Glutamatergic neuron (in vitro differentiated cells): ENCODE measurements at regions not wholly inside any gene's neighbourhood (a gene's known extent, or its start where the extent isn't known, plus 50 kb on each side); places are given as distances from the start of the nearest gene placed in this dataset.
"Not testable (repeated sequence)": the region's sequence is repeated elsewhere in the genome, so short reads cannot be mapped to it uniquely, and the experiment has no call there.

ENCODE experiments used
- DNase-seq: peaks from one replicate; pipeline ENCODE4 v3.0.0; 2022
- H3K27ac Mint-ChIP-seq: one replicate; pipeline ENCODE4 v1.8.0; 2020; ENCODE audit warnings: mild to moderate bottlenecking, mixed read lengths, inconsistent platforms; ENCODE audit not compliant: unreplicated experiment
- H3K27me3 Mint-ChIP-seq: one replicate; pipeline ENCODE4 v1.8.0; 2020; ENCODE audit warnings: mild to moderate bottlenecking, moderate library complexity, mixed read lengths, inconsistent platforms; ENCODE audit not compliant: unreplicated experiment
- H3K36me3 Mint-ChIP-seq: one replicate; pipeline ENCODE4 v1.8.0; 2020; ENCODE audit warnings: mild to moderate bottlenecking, mixed read lengths, inconsistent platforms; ENCODE audit not compliant: unreplicated experiment
- H3K4me1 Mint-ChIP-seq: one replicate; pipeline ENCODE4 v1.8.0; 2020; ENCODE audit warnings: mild to moderate bottlenecking, low read depth, mixed read lengths, inconsistent platforms; ENCODE audit not compliant: unreplicated experiment
- H3K4me3 Mint-ChIP-seq: one replicate; pipeline ENCODE4 v1.8.0; 2020; ENCODE audit warnings: mild to moderate bottlenecking, mixed read lengths, inconsistent platforms; ENCODE audit not compliant: unreplicated experiment
- H3K9me3 Mint-ChIP-seq: one replicate; pipeline ENCODE4 v1.8.0; 2020; ENCODE audit warnings: mild to moderate bottlenecking, moderate library complexity, mixed read lengths, inconsistent platforms; ENCODE audit not compliant: unreplicated experiment
- TF ChIP-seq, protein P1 (sequence below): fragments of 200-600 bp; sonication (generic); IDR thresholded peaks from one replicate; pipeline ENCODE4 v1.5.0; 2021; ENCODE audit not compliant: partially characterized antibody, unreplicated experiment

DNA sequence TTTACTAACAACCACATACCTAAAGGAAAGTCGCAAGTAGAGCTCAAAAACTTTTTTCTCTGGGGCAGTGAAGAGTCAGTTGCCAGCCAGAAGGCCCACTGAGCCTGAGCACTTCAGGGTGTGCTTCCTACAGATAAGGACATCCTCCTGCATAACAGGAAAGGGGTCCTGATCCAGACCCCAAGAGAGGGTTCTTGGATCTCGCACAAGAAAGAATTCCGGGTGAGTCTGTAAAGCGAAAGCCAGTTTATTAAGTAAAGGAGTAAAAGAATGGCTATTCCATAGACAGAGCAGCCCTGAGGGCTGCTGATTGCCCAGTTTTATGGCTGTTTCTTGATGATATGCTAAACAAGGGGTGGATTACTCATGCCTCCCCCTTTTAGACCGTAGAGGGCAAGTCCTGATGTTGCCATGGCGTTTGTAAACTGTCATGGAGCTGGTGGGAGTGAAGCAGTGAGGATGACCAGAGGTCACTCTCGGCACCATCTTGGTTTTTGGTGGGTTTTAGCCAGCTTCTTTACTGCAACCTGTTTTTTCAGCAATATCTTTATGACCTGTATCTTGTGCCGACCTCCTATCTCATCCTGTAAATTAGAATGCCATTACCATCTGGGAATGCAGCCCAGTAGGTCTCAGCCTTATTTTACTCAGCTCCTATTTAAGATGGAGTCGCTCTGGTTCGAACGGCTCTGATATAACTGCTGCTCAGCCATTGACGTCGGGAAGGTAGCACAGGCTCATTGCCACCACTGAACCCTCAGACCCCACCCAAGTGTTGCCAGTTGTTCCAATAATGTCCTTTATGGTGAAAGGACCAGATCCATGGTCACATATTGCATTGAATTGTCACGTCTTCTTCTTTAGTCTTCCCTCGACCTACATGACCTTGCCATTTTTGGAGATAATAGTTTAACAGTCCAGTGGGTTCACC is 96.6 kb upstream of the ERRFI1 start:
- TF ChIP-seq, protein P1, sequence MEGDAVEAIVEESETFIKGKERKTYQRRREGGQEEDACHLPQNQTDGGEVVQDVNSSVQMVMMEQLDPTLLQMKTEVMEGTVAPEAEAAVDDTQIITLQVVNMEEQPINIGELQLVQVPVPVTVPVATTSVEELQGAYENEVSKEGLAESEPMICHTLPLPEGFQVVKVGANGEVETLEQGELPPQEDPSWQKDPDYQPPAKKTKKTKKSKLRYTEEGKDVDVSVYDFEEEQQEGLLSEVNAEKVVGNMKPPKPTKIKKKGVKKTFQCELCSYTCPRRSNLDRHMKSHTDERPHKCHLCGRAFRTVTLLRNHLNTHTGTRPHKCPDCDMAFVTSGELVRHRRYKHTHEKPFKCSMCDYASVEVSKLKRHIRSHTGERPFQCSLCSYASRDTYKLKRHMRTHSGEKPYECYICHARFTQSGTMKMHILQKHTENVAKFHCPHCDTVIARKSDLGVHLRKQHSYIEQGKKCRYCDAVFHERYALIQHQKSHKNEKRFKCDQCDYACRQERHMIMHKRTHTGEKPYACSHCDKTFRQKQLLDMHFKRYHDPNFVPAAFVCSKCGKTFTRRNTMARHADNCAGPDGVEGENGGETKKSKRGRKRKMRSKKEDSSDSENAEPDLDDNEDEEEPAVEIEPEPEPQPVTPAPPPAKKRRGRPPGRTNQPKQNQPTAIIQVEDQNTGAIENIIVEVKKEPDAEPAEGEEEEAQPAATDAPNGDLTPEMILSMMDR, result no peak
- Mint-ChIP-seq H3K9me3 (peaks cover 6% of the 10 kb centered on the region), H3K4me1 (peaks cover 6% of the 10 kb centered on the region), H3K27ac (no peak overlapping the region), H3K27me3 (peaks cover 7% of the 10 kb centered on the region), H3K36me3 (peaks cover 14% of the 10 kb centered on the region), H3K4me3 (no peak overlapping the region)
- no peak for DNase-seq

DNA sequence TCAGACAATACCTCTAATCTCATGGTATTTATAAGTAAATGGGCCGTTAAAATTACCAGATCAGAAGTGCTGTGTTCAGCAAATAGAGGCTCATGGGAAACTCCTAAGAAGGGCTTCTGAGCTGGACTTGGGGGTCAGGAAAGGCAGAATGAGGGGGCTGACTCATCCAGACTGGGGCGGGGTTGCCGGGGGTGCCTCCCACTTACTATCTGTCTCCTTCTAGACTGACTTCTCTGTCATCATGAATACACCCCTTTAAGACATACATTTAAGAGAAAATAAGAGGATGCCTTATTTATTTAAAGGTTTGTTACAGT is 96.0 kb upstream of the ERRFI1 start:
- Mint-ChIP-seq H3K4me1 (peaks cover 6% of the 10 kb centered on the region), H3K27ac (no peak overlapping the region), H3K4me3 (no peak overlapping the region), H3K36me3 (peaks cover 14% of the 10 kb centered on the region), H3K9me3 (peaks cover 9% of the 10 kb centered on the region), H3K27me3 (peaks cover 10% of the 10 kb centered on the region)
- DNase-seq, result no peak
- TF ChIP-seq, protein P1, result no peak

DNA sequence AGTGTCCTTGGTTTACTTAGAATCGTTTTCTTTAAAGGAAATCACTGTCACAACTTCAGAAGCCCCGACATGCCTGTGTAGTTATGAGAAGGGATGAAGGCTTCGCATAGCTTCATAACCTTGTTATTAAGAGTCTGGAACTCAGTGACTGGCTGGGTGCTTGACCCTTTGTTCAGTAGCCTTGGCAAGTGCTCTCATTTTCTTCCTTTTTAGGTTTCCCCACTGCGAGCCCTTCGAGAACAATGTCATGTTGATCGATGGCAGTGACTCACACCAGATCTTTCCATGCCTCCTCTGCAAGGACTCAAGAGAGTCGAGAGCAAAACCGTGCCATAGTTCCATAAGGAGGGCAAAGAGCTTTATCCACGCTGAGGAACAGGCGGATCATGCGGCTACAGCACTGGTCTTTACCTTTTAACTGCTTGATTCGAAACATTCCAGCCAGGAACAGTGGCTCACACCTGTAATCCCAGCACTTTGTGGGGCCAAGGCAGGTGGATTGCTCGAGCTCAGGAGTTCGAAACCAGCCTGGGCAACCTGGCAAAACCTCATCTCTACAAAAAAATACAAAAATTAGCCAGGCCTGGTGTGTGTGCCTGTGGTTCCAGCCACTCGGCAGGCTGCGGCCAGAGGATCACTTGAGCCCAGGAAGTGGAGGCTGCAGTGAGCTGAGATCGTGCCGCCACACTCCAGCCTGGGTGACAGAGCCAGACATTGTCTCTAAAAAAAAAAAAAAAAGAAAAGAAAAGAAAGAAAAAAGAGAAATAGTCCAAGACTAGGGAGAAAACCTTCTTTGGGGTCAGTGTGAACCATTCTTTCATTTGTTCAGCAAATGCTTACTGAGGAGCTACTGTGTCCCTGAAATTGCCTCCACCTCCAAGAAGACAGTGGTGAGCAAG is 95.4 kb upstream of the ERRFI1 start:
- TF ChIP-seq, protein P1, result no peak
- H3K4me3 Mint-ChIP-seq, result no peak overlapping the region

DNA sequence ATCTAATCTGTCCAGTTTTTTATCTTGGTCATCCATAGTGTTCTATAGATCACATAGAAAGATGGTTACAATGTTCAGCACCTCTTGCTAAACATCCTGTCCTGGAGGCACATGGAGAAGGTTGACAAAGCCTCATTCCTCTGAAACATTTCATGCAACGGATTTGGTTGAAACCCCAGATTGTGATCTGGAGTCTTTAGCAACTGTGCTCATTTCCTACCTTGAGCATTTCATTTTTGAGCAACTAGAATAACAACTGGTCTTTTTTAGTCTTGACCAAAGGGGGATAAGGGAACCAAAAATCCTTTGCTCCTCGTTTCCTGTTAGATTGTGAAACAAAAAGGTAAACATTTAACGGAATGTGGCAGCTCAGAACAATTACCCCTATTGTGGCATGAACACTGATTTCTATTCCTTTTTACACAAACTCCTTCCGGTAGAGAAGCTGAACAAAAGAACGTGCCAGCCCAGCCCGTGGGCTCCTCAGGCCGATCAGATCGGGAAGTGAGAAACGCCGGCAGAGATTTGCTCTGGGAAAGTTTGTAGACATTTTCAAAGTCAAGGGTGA is 94.7 kb upstream of the ERRFI1 start:
- H3K9me3 Mint-ChIP-seq, result peaks cover 8% of the 10 kb centered on the region
- H3K27ac Mint-ChIP-seq, result no peak overlapping the region
- peaks cover 13% of the 10 kb centered on the region for H3K4me1 Mint-ChIP-seq
- TF ChIP-seq, protein P1, result no peak
- DNase-seq, result no peak
- no peak overlapping the region for H3K4me3 Mint-ChIP-seq
- H3K36me3 Mint-ChIP-seq, result peaks cover 13% of the 10 kb centered on the region
- H3K27me3 Mint-ChIP-seq, result peaks cover 10% of the 10 kb centered on the region

More for the DNA sequence above, 95.4 kb upstream of the ERRFI1 start:
- peaks cover 10% of the 10 kb centered on the region for H3K27me3 Mint-ChIP-seq
- peaks cover 9% of the 10 kb centered on the region for H3K9me3 Mint-ChIP-seq
- no peak overlapping the region for H3K27ac Mint-ChIP-seq
- peaks cover 11% of the 10 kb centered on the region for H3K4me1 Mint-ChIP-seq
- DNase-seq, result no peak
- H3K36me3 Mint-ChIP-seq, result peaks cover 14% of the 10 kb centered on the region

DNA sequence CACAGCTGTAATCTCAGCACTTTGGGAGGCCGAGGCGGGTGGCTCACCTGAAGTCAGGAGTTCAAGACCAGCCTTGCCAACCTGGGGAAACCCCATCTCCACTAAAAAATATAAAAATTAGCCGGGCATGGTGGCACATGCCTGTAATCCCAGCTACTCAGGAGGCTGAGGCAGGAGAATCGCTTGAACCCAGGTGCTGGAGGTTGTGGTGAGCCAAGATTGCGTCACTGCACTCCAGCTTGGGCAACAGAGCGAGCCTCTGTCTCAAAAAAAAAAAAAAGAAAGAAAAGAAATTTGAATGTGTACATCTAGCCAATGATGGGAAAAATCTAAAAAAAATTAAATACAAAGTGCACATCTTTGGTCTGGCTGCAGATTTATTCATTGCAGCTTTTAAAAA is 92.6 kb upstream of the ERRFI1 start:
- not testable (repeated sequence) for H3K36me3 Mint-ChIP-seq, DNase-seq, H3K27ac Mint-ChIP-seq, H3K27me3 Mint-ChIP-seq, H3K4me3 Mint-ChIP-seq
- Mint-ChIP-seq H3K9me3 (peaks cover 12% of the 10 kb centered on the region), H3K4me1 (peaks cover 26% of the 10 kb centered on the region)
